ENCODE measurements at regions not wholly inside any gene's neighbourhood (a gene's known extent, or its start where the extent isn't known, plus 50 kb on each side); places are given as distances from the start of the nearest gene placed in this dataset.

GRCh38 chr10:83931669-83932068 lies 207.6 kb upstream of the GHITM start:
- Histone ChIP-seq H4K20me1 (ENCODE audit: control insufficient read depth, extremely low read depth, insufficient read depth, low read length) (no peaks in the 10 kb centered on the region), H3K27me3 (ENCODE audit: control insufficient read depth, extremely low read depth, insufficient read depth, low read length) (no peaks in the 10 kb centered on the region), H3K9ac (ENCODE audit: control insufficient read depth, extremely low read depth, insufficient read depth, low read length) (no peak overlapping the region), H3K4me3 (ENCODE audit: control insufficient read depth in 2 of 3, extremely low read depth in 1 of 3, insufficient read depth in 2 of 3, low read depth in 1 of 3, low read length in 3 of 3) (no peak overlapping the region), H3K9me3 (ENCODE audit: control insufficient read depth, low read depth, low read length) (no peaks in the 10 kb centered on the region), H2AFZ (ENCODE audit: control insufficient read depth, low read length) (no peak overlapping the region), H3K36me3 (ENCODE audit: control insufficient read depth in 2 of 2, extremely low read depth in 1 of 2, insufficient read depth in 2 of 2, low read length in 2 of 2) (no peaks in the 10 kb centered on the region), H3K79me2 (ENCODE audit: control insufficient read depth, insufficient read depth, low read length) (no peaks in the 10 kb centered on the region), H3K4me2 (ENCODE audit: control insufficient read depth, extremely low read depth, insufficient read depth, low read depth, low read length) (no peak overlapping the region), H3K27ac (ENCODE audit: control insufficient read depth, insufficient read depth, low read length) (no peak overlapping the region), H3K9me1 (ENCODE audit: control insufficient read depth, extremely low read depth, insufficient read depth, low read length) (no peaks in the 10 kb centered on the region), H3K4me1 (ENCODE audit: control insufficient read depth, extremely low read depth, insufficient read depth, low read length) (no peaks in the 10 kb centered on the region)
- no peak for TF ChIP-seq EZH2 (IDR thresholded peaks at IDR 0.05; ENCODE audit: low read length)
- TF ChIP-seq CTCF (optimal IDR thresholded peaks at IDR 0.05 in 1 of 3, IDR thresholded peaks at IDR 0.05 in 1 of 3, conservative IDR thresholded peaks at IDR 0.05 in 1 of 3; ENCODE audit: extremely low read depth in 1 of 3, insufficient read depth in 2 of 3, low read length in 3 of 3): no peak
- dilution Hi-C loops (cut with MboI; ENCODE audit: extremely low pct_ligation_motif_present, low sequenced_read_pairs): no loop called here
- DNase-seq (ENCODE audit: low read depth, low spot score) (no peak), FAIRE-seq (no peak)

DNA sequence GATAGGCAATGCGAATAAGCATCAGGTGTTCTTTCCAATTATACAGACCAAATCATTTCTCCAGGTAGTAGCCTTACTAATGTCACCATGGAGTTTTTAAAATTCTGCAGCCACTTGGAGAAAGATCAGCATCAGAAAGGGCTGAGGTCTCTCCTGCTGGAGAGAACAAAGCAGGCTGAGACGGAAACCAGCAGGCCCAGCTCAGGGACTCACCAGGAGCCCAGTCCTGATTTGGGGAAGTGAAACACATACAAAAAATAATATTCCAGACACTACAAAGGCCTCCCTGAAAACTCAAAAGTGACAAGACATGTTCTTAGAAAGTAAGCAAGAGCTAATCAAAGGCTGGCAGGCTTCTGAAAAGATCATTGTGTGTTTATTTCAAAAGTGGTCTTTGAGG lies 207.1 kb upstream of the GHITM start:
- no peak overlapping the region for H2AFZ ChIP-seq (ENCODE audit: control insufficient read depth, low read length)
- no peak overlapping the region for H3K4me2 ChIP-seq (ENCODE audit: control insufficient read depth, extremely low read depth, insufficient read depth, low read depth, low read length)
- no peaks in the 10 kb centered on the region for H3K27me3 ChIP-seq (ENCODE audit: control insufficient read depth, extremely low read depth, insufficient read depth, low read length)
- TF ChIP-seq CTCF (optimal IDR thresholded peaks at IDR 0.05 in 1 of 3, IDR thresholded peaks at IDR 0.05 in 1 of 3, conservative IDR thresholded peaks at IDR 0.05 in 1 of 3; ENCODE audit: extremely low read depth in 1 of 3, insufficient read depth in 2 of 3, low read length in 3 of 3) (no peak), EZH2 (IDR thresholded peaks at IDR 0.05; ENCODE audit: low read length) (no peak)
- no peak for DNase-seq (ENCODE audit: low read depth, low spot score)
- no peaks in the 10 kb centered on the region for H3K79me2 ChIP-seq (ENCODE audit: control insufficient read depth, insufficient read depth, low read length)
- dilution Hi-C loops (cut with MboI; ENCODE audit: extremely low pct_ligation_motif_present, low sequenced_read_pairs): no loop called here
- no peak overlapping the region for H3K27ac ChIP-seq (ENCODE audit: control insufficient read depth, insufficient read depth, low read length)
- H3K36me3 ChIP-seq (ENCODE audit: control insufficient read depth in 2 of 2, extremely low read depth in 1 of 2, insufficient read depth in 2 of 2, low read length in 2 of 2): no peaks in the 10 kb centered on the region
- H3K9me1 ChIP-seq (ENCODE audit: control insufficient read depth, extremely low read depth, insufficient read depth, low read length): no peaks in the 10 kb centered on the region
- no peaks in the 10 kb centered on the region for H4K20me1 ChIP-seq (ENCODE audit: control insufficient read depth, extremely low read depth, insufficient read depth, low read length)
- no peak overlapping the region for H3K4me3 ChIP-seq (ENCODE audit: control insufficient read depth in 2 of 3, extremely low read depth in 1 of 3, insufficient read depth in 2 of 3, low read depth in 1 of 3, low read length in 3 of 3)
- no peak overlapping the region for H3K9ac ChIP-seq (ENCODE audit: control insufficient read depth, extremely low read depth, insufficient read depth, low read length)
- H3K9me3 ChIP-seq (ENCODE audit: control insufficient read depth, low read depth, low read length): no peaks in the 10 kb centered on the region
- no peak for FAIRE-seq
- H3K4me1 ChIP-seq (ENCODE audit: control insufficient read depth, extremely low read depth, insufficient read depth, low read length): no peaks in the 10 kb centered on the region

Data from keratinocyte (primary cell).